Loucy (cell line): ENCODE measurements at regions not wholly inside any gene's neighbourhood (a gene's known extent, or its start where the extent isn't known, plus 50 kb on each side); places are given as distances from the start of the nearest gene placed in this dataset.

ENCODE experiments used
- H2AFZ ChIP-seq: fragments of 200-600 bp; sonication (generic); 2 replicates; pipeline ENCODE4 v1.6.0; 2016; ENCODE audit warnings: antibody characterized with exemption, mild to moderate bottlenecking, low read length, moderate library complexity
- H3F3A ChIP-seq: fragments of 200-600 bp; 2 replicates; pipeline ENCODE4 v1.6.0; 2016; ENCODE audit warnings: antibody characterized with exemption, low read depth, mild to moderate bottlenecking
- H3K27me3 ChIP-seq: fragments of 200-600 bp; sonication (generic); 2 replicates; pipeline ENCODE4 v1.6.1; 2014; ENCODE audit warnings: low read length, mild to moderate bottlenecking; ENCODE audit not compliant: insufficient read depth, poor library complexity, severe bottlenecking
- H3K36me3 ChIP-seq: fragments of 200-600 bp; sonication (generic); 2 replicates; pipeline ENCODE4 v1.6.1; 2016; ENCODE audit warnings: low read length; ENCODE audit not compliant: insufficient read depth
- H3K4me1 ChIP-seq: fragments of 200-600 bp; sonication (generic); 2 replicates; pipeline ENCODE4 v1.5.1; 2014; ENCODE audit warnings: low read length, mild to moderate bottlenecking; ENCODE audit not compliant: insufficient read depth, poor library complexity, severe bottlenecking
- H3K4me2 ChIP-seq: fragments of 200-600 bp; sonication (generic); 2 replicates; pipeline ENCODE4 v1.6.0; 2014; ENCODE audit warnings: antibody characterized with exemption, low read length, low read depth, mild to moderate bottlenecking; ENCODE audit not compliant: poor library complexity, severe bottlenecking
- H3K4me3 ChIP-seq: fragments of 200-600 bp; sonication (generic); 2 replicates; pipeline ENCODE4 v1.5.1; 2014; ENCODE audit warnings: low read length, mild to moderate bottlenecking, mixed read lengths; ENCODE audit not compliant: poor library complexity, severe bottlenecking
- H3K79me2 ChIP-seq: fragments of 200-600 bp; sonication (generic); 2 replicates; pipeline ENCODE4 v1.6.1; 2014; ENCODE audit warnings: low read length; ENCODE audit not compliant: insufficient read depth
- H3K9ac ChIP-seq: fragments of 200-600 bp; sonication (generic); 2 replicates; pipeline ENCODE4 v1.6.0; 2014; ENCODE audit warnings: mild to moderate bottlenecking, low read depth, low read length, moderate library complexity; ENCODE audit not compliant: poor library complexity, severe bottlenecking
- H3K9me2 ChIP-seq: fragments of 200-600 bp; sonication (generic); replicated peaks from 2 replicates; pipeline ENCODE4 v1.6.1; 2016; ENCODE audit warnings: low read depth, low read length, mixed read lengths
- H3K9me3 ChIP-seq: fragments of 200-600 bp; sonication (generic); 2 replicates; pipeline ENCODE4 v1.6.1; 2014; ENCODE audit warnings: mild to moderate bottlenecking, antibody characterized with exemption, low read length, low read depth; ENCODE audit not compliant: insufficient read depth
- H4K20me1 ChIP-seq: fragments of 200-600 bp; sonication (generic); 2 replicates; pipeline ENCODE4 v1.6.0; 2014; ENCODE audit warnings: antibody characterized with exemption, low read length, mild to moderate bottlenecking; ENCODE audit not compliant: insufficient read depth, poor library complexity, severe bottlenecking
- EZH2phosphoT487 ChIP-seq: fragments of 200-600 bp; IDR thresholded peaks from 2 replicates; pipeline ENCODE4 v1.6.1; 2018; ENCODE audit warnings: antibody characterized with exemption, mild to moderate bottlenecking, moderate library complexity, borderline replicate concordance
- TF ChIP-seq, protein P1 (sequence below): fragments of 200-600 bp; sonication (generic); conservative IDR thresholded peaks from 2 replicates; pipeline ENCODE4 v1.5.1; 2014; ENCODE audit warnings: mild to moderate bottlenecking, antibody characterized with exemption, low read length

DNA sequence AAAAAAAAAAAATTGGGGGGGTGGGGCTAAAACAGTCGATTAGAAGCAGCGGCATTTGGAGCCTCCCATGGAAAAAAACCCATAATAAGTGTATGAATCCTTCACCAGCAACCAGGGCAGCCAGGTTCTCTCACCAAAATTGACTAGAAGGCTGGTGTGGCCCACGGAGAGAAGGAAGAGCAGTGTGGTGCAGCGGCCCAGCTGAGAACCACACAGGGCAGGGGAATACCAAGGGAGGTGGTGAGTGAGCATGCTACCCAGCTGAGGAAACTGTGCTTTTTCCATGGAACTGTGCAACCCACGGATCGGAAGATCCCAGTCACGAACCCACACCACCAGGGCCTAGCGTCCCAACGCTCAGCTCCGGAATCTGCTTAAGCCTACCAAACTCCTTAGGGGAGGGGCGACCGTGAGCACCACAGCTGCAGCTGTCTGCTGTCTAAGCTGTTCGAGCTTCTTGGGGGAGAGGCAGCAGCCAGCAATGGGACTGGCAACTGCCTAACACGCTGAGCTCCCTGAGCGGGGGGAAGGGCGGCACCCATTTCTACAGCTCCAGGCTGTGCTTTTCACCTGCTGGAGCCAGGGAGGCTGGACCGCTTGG, 1037.2 kb upstream of the ACVR2A start:
- no peak overlapping the region for H2AFZ ChIP-seq
- H3K36me3 ChIP-seq, result no peaks in the 10 kb centered on the region
- TF ChIP-seq, protein P1, sequence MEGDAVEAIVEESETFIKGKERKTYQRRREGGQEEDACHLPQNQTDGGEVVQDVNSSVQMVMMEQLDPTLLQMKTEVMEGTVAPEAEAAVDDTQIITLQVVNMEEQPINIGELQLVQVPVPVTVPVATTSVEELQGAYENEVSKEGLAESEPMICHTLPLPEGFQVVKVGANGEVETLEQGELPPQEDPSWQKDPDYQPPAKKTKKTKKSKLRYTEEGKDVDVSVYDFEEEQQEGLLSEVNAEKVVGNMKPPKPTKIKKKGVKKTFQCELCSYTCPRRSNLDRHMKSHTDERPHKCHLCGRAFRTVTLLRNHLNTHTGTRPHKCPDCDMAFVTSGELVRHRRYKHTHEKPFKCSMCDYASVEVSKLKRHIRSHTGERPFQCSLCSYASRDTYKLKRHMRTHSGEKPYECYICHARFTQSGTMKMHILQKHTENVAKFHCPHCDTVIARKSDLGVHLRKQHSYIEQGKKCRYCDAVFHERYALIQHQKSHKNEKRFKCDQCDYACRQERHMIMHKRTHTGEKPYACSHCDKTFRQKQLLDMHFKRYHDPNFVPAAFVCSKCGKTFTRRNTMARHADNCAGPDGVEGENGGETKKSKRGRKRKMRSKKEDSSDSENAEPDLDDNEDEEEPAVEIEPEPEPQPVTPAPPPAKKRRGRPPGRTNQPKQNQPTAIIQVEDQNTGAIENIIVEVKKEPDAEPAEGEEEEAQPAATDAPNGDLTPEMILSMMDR, result no peak
- TF ChIP-seq EZH2phosphoT487, result no peak
- H3K4me2 ChIP-seq, result no peak overlapping the region
- no peaks in the 10 kb centered on the region for H3F3A ChIP-seq
- H3K9ac ChIP-seq, result no peak overlapping the region
- H4K20me1 ChIP-seq, result no peaks in the 10 kb centered on the region
- no peaks in the 10 kb centered on the region for H3K79me2 ChIP-seq
- H3K4me1 ChIP-seq, result no peaks in the 10 kb centered on the region
- no peaks in the 10 kb centered on the region; the same call in 1 of the 2 replicates for H3K9me3 ChIP-seq
- no peaks in the 10 kb centered on the region for H3K27me3 ChIP-seq
- H3K4me3 ChIP-seq, result no peak overlapping the region
- H3K9me2 ChIP-seq, result no peaks in the 10 kb centered on the region

DNA sequence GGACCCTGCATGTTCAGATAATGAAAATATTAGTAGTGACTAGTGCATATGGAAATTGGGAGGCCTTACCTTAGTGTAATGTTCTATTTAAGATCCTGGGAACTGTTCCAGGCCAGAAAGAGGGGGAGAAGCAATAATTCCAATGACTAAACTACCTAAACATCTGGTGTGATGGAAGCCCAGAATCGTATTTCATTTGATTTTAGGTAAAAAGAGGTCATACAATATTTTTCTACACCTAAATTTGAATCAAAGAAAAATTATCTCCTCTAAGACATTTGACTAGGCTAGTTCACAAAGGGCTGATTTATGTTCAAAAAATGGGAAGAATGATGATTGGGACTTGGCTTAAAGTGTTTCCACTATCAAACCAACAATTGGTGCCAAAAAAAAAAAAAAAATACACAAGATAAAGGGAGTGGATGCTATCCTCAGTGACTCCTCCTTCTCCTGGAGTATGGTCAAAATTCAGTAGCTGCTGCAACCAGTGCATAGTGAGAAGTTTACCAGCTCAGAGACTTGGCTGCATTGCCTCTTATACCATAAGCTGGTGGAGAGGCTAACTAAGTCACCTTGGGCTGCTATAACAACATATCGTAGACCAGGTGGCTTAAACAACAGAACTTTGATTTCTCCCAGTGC, 1038.3 kb upstream of the ACVR2A start:
- no peaks in the 10 kb centered on the region for H4K20me1 ChIP-seq
- no peaks in the 10 kb centered on the region for H3K4me1 ChIP-seq
- H3K9me3 ChIP-seq, result no peaks in the 10 kb centered on the region; the same call in 1 of the 2 replicates
- no peaks in the 10 kb centered on the region for H3K36me3 ChIP-seq
- no peaks in the 10 kb centered on the region for H3F3A ChIP-seq
- H3K9me2 ChIP-seq, result no peaks in the 10 kb centered on the region
- TF ChIP-seq EZH2phosphoT487, result no peak
- TF ChIP-seq, protein P1, result no peak
- H3K4me3 ChIP-seq, result no peak overlapping the region
- H3K9ac ChIP-seq, result no peak overlapping the region
- H2AFZ ChIP-seq, result no peak overlapping the region
- no peak overlapping the region for H3K4me2 ChIP-seq
- H3K27me3 ChIP-seq, result no peaks in the 10 kb centered on the region
- no peaks in the 10 kb centered on the region for H3K79me2 ChIP-seq

DNA sequence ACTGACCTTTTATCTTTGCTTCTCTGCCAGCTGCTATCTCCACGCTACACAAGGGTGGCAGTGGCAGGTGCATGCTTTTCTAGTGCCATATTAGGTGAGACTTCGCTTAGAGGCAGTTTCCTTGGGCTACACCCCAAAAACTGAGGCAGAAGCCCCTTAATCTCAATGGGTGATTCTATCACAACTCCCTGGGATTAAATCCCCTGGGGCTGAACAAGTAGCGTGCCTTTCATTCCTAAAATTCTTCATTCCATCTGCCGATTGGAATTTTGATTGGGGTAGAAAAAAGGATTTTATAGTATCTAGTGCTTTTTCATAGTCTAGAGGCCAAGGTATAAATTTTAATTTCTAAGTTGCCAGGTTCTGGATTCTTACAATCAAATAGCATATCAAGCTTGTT, 1040.5 kb upstream of the ACVR2A start:
- TF ChIP-seq EZH2phosphoT487, result no peak
- TF ChIP-seq, protein P1, result no peak
- Histone ChIP-seq H3K27me3 (no peaks in the 10 kb centered on the region), H2AFZ (no peak overlapping the region), H3K79me2 (no peaks in the 10 kb centered on the region), H3K36me3 (no peaks in the 10 kb centered on the region), H3K4me1 (no peaks in the 10 kb centered on the region), H3K9me2 (no peaks in the 10 kb centered on the region), H3K9ac (no peak overlapping the region), H3K4me2 (no peak overlapping the region), H3F3A (no peaks in the 10 kb centered on the region), H3K4me3 (no peak overlapping the region), H4K20me1 (no peaks in the 10 kb centered on the region), H3K9me3 (no peaks in the 10 kb centered on the region; the same call in 1 of the 2 replicates)
